Right lobe of liver (tissue), 4 donors: ENCODE measurements at regions not wholly inside any gene's neighbourhood (a gene's known extent, or its start where the extent isn't known, plus 50 kb on each side); places are given as distances from the start of the nearest gene placed in this dataset.

Experiments
- POLR2A ChIP-seq: fragments of 450-650 bp; IDR thresholded peaks from one replicate; pipeline ENCODE4 v1.6.1; 2017; ENCODE audit warnings: antibody characterized with exemption, mild to moderate bottlenecking
- TF ChIP-seq, protein P1 (sequence below), 4 donors: fragments of 200-600 bp in 3 of 4; fragments of 450-650 bp in 1 of 4; IDR thresholded peaks; one replicate each; pipeline versions ENCODE4 v1.5.1 to v1.8.0; 2016 to 2022; ENCODE audit warnings: antibody characterized with exemption in 4 of 4, mild to moderate bottlenecking in 2 of 4
- donor health status: DM: no; HTN: no; CAD: no.
- donor health status: DM: no; HTN: no; CAD: no.
- donor health status: DM: no; HTN: yes; CAD: no.

GRCh38 chr3:81244231-81244630 is 517.2 kb downstream of the GBE1 start:
- TF ChIP-seq, protein P1, sequence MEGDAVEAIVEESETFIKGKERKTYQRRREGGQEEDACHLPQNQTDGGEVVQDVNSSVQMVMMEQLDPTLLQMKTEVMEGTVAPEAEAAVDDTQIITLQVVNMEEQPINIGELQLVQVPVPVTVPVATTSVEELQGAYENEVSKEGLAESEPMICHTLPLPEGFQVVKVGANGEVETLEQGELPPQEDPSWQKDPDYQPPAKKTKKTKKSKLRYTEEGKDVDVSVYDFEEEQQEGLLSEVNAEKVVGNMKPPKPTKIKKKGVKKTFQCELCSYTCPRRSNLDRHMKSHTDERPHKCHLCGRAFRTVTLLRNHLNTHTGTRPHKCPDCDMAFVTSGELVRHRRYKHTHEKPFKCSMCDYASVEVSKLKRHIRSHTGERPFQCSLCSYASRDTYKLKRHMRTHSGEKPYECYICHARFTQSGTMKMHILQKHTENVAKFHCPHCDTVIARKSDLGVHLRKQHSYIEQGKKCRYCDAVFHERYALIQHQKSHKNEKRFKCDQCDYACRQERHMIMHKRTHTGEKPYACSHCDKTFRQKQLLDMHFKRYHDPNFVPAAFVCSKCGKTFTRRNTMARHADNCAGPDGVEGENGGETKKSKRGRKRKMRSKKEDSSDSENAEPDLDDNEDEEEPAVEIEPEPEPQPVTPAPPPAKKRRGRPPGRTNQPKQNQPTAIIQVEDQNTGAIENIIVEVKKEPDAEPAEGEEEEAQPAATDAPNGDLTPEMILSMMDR (IDR thresholded peaks at IDR 0.05) = no peak
- no peak for TF ChIP-seq POLR2A
